Transverse colon (tissue), 4 donors: ENCODE measurements at regions not wholly inside any gene's neighbourhood (a gene's known extent, or its start where the extent isn't known, plus 50 kb on each side); places are given as distances from the start of the nearest gene placed in this dataset.

Source experiments
- EP300 ChIP-seq: sonication (generic); formaldehyde crosslinking; IDR thresholded peaks from one replicate; pipeline ENCODE4 v1.6.1; 2017; ENCODE audit warnings: antibody characterized with exemption, low read depth
- POLR2A ChIP-seq: fragments of 450-650 bp; IDR thresholded peaks from one replicate; pipeline ENCODE4 v1.6.1; 2016; ENCODE audit warnings: antibody characterized with exemption, mild to moderate bottlenecking, moderate library complexity
- POLR2AphosphoS5 ChIP-seq, 3 donors: sonication (generic); formaldehyde crosslinking; IDR thresholded peaks; one replicate each; pipeline ENCODE4 v1.6.1; 2016; ENCODE audit warnings: antibody characterized with exemption in 3 of 3
- TF ChIP-seq, protein P1 (sequence below), 5 experiments: fragments of 200-600 bp in 3 of 5; fragments of 450-650 bp in 2 of 5; sonication (generic) in 3 of 5; IDR thresholded peaks; 1 replicate in 2 of 5; 2 replicates in 3 of 5; pipeline ENCODE4 v1.5.1; 2016 to 2017; ENCODE audit warnings: antibody characterized with exemption in 5 of 5, inconsistent platforms in 3 of 5, mild to moderate bottlenecking in 2 of 5, moderate library complexity in 1 of 5

- TF ChIP-seq POLR2AphosphoS5 (IDR thresholded peaks at IDR 0.05) (no peak), POLR2A (no peak), EP300 (no peak)
- TF ChIP-seq, protein P1, sequence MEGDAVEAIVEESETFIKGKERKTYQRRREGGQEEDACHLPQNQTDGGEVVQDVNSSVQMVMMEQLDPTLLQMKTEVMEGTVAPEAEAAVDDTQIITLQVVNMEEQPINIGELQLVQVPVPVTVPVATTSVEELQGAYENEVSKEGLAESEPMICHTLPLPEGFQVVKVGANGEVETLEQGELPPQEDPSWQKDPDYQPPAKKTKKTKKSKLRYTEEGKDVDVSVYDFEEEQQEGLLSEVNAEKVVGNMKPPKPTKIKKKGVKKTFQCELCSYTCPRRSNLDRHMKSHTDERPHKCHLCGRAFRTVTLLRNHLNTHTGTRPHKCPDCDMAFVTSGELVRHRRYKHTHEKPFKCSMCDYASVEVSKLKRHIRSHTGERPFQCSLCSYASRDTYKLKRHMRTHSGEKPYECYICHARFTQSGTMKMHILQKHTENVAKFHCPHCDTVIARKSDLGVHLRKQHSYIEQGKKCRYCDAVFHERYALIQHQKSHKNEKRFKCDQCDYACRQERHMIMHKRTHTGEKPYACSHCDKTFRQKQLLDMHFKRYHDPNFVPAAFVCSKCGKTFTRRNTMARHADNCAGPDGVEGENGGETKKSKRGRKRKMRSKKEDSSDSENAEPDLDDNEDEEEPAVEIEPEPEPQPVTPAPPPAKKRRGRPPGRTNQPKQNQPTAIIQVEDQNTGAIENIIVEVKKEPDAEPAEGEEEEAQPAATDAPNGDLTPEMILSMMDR (IDR thresholded peaks at IDR 0.05): no peak
These were observed 184.1 kb upstream of the HS6ST1 start for GRCh38 chr2:128502638-128503246.
